CD14-positive monocyte (primary cell): ENCODE measurements at regions not wholly inside any gene's neighbourhood (a gene's known extent, or its start where the extent isn't known, plus 50 kb on each side); places are given as distances from the start of the nearest gene placed in this dataset.

Experiments used
- DNase-seq, 3 donors: peaks; one replicate each; pipeline ENCODE4 v3.0.0-alpha.2; 2011 to 2022
- H2AFZ ChIP-seq: 2 replicates; pipeline ENCODE4 v1.6.0; 2012; ENCODE audit warnings: mild to moderate bottlenecking, low read depth, low read length, inconsistent platforms; ENCODE audit not compliant: insufficient read depth, poor library complexity, severe bottlenecking
- H3K27ac ChIP-seq, 2 donors: 1 replicate in 1 of 2; 2 replicates in 1 of 2; pipeline ENCODE4 v1.5.1; 2012 to 2013; ENCODE audit warnings: low read length in 2 of 2, control low read depth in 1 of 2, inconsistent platforms in 1 of 2, low read depth in 1 of 2, mild to moderate bottlenecking in 1 of 2
- H3K27me3 ChIP-seq, 2 donors: one replicate each; pipeline versions ENCODE4 v1.6.0 to v1.6.1; 2011 to 2013; ENCODE audit warnings: low read length in 2 of 2; ENCODE audit not compliant: control insufficient read depth in 2 of 2, insufficient read depth in 2 of 2
- H3K36me3 ChIP-seq, 2 donors: replicated peaks in 1 of 2; 1 replicate in 1 of 2; 2 replicates in 1 of 2; pipeline versions ENCODE4 v1.5.1 to v1.6.1; 2012 to 2013; ENCODE audit warnings: low read length in 2 of 2, control low read depth in 1 of 2, inconsistent platforms in 1 of 2, mild to moderate bottlenecking in 1 of 2; ENCODE audit not compliant: insufficient read depth in 2 of 2, control insufficient read depth in 1 of 2
- H3K4me1 ChIP-seq, 2 donors: 1 replicate in 1 of 2; 2 replicates in 1 of 2; pipeline versions ENCODE4 v1.5.1 to v1.6.1; 2012 to 2013; ENCODE audit warnings: low read length in 2 of 2, control low read depth in 1 of 2, inconsistent platforms in 1 of 2, mild to moderate bottlenecking in 1 of 2, moderate library complexity in 1 of 2; ENCODE audit not compliant: insufficient read depth in 2 of 2, control insufficient read depth in 1 of 2
- H3K4me2 ChIP-seq: replicated peaks from 2 replicates; pipeline ENCODE3; 2012; ENCODE audit warnings: low read length, moderate library complexity, mild to moderate bottlenecking; ENCODE audit not compliant: poor library complexity, severe bottlenecking; ENCODE audit errors: extremely low read depth
- H3K4me3 ChIP-seq, 3 experiments: fragments of 200-600 bp in 1 of 3; sonication (generic) in 1 of 3; replicated peaks in 1 of 3; 1 replicate in 2 of 3; 2 replicates in 1 of 3; pipeline ENCODE4 v1.5.1; 2011 to 2013; ENCODE audit warnings: low read length in 3 of 3, mild to moderate bottlenecking in 3 of 3, control low read depth in 2 of 3, low read depth in 2 of 3, inconsistent platforms in 1 of 3, moderate library complexity in 1 of 3
- H3K79me2 ChIP-seq: 2 replicates; pipeline ENCODE4 v1.6.0; 2012; ENCODE audit warnings: mild to moderate bottlenecking, control low read depth, inconsistent platforms, low read length, moderate library complexity; ENCODE audit not compliant: insufficient read depth
- H3K9ac ChIP-seq: 2 replicates; pipeline ENCODE4 v1.6.0; 2017; ENCODE audit warnings: low read length, mild to moderate bottlenecking; ENCODE audit not compliant: insufficient read depth, poor library complexity, severe bottlenecking
- H3K9me3 ChIP-seq, 2 donors: replicated peaks in 1 of 2; 1 replicate in 1 of 2; 2 replicates in 1 of 2; pipeline versions ENCODE4 v1.5.1 to v1.6.1; 2012 to 2013; ENCODE audit warnings: low read length in 2 of 2, control low read depth in 1 of 2; ENCODE audit not compliant: control insufficient read depth in 1 of 2, insufficient read depth in 1 of 2
- H4K20me1 ChIP-seq: 2 replicates; pipeline ENCODE4 v1.6.0; 2012; ENCODE audit warnings: mild to moderate bottlenecking, low read length, control low read depth, moderate library complexity; ENCODE audit not compliant: insufficient read depth
- H3K27ac Mint-ChIP-seq, 7 donors: one replicate each; pipeline ENCODE4 v1.8.0; 2020; ENCODE audit warnings: mild to moderate bottlenecking in 7 of 7, mixed read lengths in 7 of 7, moderate library complexity in 6 of 7, inconsistent platforms in 2 of 7
- H3K27me3 Mint-ChIP-seq, 3 donors: one replicate each; pipeline ENCODE4 v1.8.0; 2021 to 2022; ENCODE audit warnings: low read depth in 3 of 3, mild to moderate bottlenecking in 3 of 3, mixed read lengths in 3 of 3, moderate library complexity in 3 of 3, inconsistent platforms in 1 of 3
- H3K36me3 Mint-ChIP-seq, 2 donors: one replicate each; pipeline ENCODE4 v1.8.0; 2020; ENCODE audit warnings: mixed read lengths in 2 of 2, inconsistent platforms in 1 of 2, mild to moderate bottlenecking in 1 of 2
- H3K4me1 Mint-ChIP-seq: one replicate; pipeline ENCODE4 v1.8.0; 2020; ENCODE audit warnings: mild to moderate bottlenecking, mixed read lengths
- H3K4me3 Mint-ChIP-seq, 2 donors: one replicate each; pipeline ENCODE4 v1.8.0; 2020; ENCODE audit warnings: mild to moderate bottlenecking in 2 of 2, mixed read lengths in 2 of 2, moderate library complexity in 1 of 2
- H3K9me3 Mint-ChIP-seq, 7 donors: one replicate each; pipeline ENCODE4 v1.8.0; 2020 to 2022; ENCODE audit warnings: mixed read lengths in 7 of 7, mild to moderate bottlenecking in 6 of 7, moderate library complexity in 6 of 7, inconsistent platforms in 2 of 7
- WGBS: methylation state at CpG from one replicate; pipeline ENCODE4 v1.1.5; 2013; ENCODE audit warnings: missing lambda C conversion rate; ENCODE audit not compliant: insufficient coverage; 5-methylcytosine and 5-hydroxymethylcytosine counted together
- intact Hi-C, 2 donors: fragments of 100-400 bp; cut with micrococcal nuclease; formaldehyde crosslinking; loops; one replicate each; pipeline versions ENCODE4 v1.15.0 to v1.15.1; 2023
- TF ChIP-seq, protein P1 (sequence below): fragments of 200-600 bp; IDR thresholded peaks from one replicate; pipeline ENCODE4 v1.8.0; 2022; ENCODE audit warnings: antibody characterized with exemption, mild to moderate bottlenecking

GRCh38 chr2:16211341-16211740 lies 271.0 kb downstream of the MYCN start:
- Histone ChIP-seq H2AFZ (no peak overlapping the region), H3K79me2 (no peaks in the 10 kb centered on the region), H3K4me3 (no peak overlapping the region), H3K4me1 (no peaks in the 10 kb centered on the region), H3K36me3 (no peaks in the 10 kb centered on the region), H4K20me1 (no peaks in the 10 kb centered on the region), H3K4me2 (no peak overlapping the region), H3K9me3 (peaks cover 14 to 17% of the 10 kb centered on the region in 2 donors), H3K9ac (no peak overlapping the region), H3K27me3 (no peaks in the 10 kb centered on the region), H3K27ac (no peak overlapping the region)
- Mint-ChIP-seq H3K9me3 (peaks cover 7 to 33% (median 21%) of the 10 kb centered on the region in 7 donors), H3K36me3 (no peaks in the 10 kb centered on the region), H3K4me3 (no peak overlapping the region), H3K27ac (no peak overlapping the region), H3K27me3 (peaks cover 0 to 4% (median 0%) of the 10 kb centered on the region in 3 donors), H3K4me1 (no peaks in the 10 kb centered on the region)
- TF ChIP-seq, protein P1, sequence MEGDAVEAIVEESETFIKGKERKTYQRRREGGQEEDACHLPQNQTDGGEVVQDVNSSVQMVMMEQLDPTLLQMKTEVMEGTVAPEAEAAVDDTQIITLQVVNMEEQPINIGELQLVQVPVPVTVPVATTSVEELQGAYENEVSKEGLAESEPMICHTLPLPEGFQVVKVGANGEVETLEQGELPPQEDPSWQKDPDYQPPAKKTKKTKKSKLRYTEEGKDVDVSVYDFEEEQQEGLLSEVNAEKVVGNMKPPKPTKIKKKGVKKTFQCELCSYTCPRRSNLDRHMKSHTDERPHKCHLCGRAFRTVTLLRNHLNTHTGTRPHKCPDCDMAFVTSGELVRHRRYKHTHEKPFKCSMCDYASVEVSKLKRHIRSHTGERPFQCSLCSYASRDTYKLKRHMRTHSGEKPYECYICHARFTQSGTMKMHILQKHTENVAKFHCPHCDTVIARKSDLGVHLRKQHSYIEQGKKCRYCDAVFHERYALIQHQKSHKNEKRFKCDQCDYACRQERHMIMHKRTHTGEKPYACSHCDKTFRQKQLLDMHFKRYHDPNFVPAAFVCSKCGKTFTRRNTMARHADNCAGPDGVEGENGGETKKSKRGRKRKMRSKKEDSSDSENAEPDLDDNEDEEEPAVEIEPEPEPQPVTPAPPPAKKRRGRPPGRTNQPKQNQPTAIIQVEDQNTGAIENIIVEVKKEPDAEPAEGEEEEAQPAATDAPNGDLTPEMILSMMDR = no peak
- intact Hi-C loops = no loop called here
- WGBS = no CpG with 5 or more reads among the region's 4 CpGs
- DNase-seq = no peak

DNA sequence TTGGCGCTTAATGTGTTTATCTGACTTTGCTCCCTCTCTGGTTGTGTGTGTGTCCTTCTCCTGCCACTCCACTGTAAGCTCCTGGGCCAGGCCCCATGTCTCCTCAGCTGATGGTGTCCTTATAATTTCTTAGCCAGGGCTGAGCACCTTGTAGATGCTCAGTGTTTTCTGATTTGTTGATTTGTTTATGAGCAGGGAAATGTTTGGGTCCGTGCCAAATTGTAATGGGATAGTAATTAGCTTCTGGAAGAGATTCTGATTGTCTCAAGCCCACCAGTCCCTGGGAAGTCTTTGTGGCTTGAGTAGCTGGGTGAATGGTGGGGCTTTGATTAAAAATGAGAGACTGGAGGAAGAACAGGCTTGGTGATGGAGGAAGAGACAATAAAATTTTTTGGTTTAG lies 270.5 kb downstream of the MYCN start:
- Histone ChIP-seq H3K79me2 (no peaks in the 10 kb centered on the region), H3K27me3 (no peaks in the 10 kb centered on the region), H3K9me3 (peaks cover 14 to 17% of the 10 kb centered on the region in 2 donors), H2AFZ (no peak overlapping the region), H3K9ac (no peak overlapping the region), H3K4me1 (no peaks in the 10 kb centered on the region), H3K4me2 (no peak overlapping the region), H3K4me3 (no peak overlapping the region), H4K20me1 (no peaks in the 10 kb centered on the region), H3K36me3 (no peaks in the 10 kb centered on the region), H3K27ac (no peak overlapping the region)
- Mint-ChIP-seq H3K36me3 (no peaks in the 10 kb centered on the region), H3K4me1 (no peaks in the 10 kb centered on the region), H3K4me3 (no peak overlapping the region), H3K9me3 (peaks cover 7 to 33% (median 21%) of the 10 kb centered on the region in 7 donors), H3K27ac (no peak overlapping the region), H3K27me3 (peaks cover 0 to 4% (median 0%) of the 10 kb centered on the region in 3 donors)
- intact Hi-C loops = no loop called here
- TF ChIP-seq, protein P1 = no peak
- WGBS = 100% methylated on average over 2 of the region's 2 CpGs
- DNase-seq = no peak
